ENCODE measurements at regions not wholly inside any gene's neighbourhood (a gene's known extent, or its start where the extent isn't known, plus 50 kb on each side); places are given as distances from the start of the nearest gene placed in this dataset.

- Mint-ChIP-seq H3K4me3 (no peak overlapping the region), H3K27me3 (no peaks in the 10 kb centered on the region), H3K4me1 (no peaks in the 10 kb centered on the region), H3K9me3 (ENCODE audit: insufficient read depth) (no peaks in the 10 kb centered on the region), H3K27ac (no peak overlapping the region)
- intact Hi-C loops (cut with micrococcal nuclease), result no loop called here
- DNase-seq (no peak), ATAC-seq (ENCODE audit: low read depth) (no peak)
- H3K9ac ChIP-seq (ENCODE audit: low read length), result no peak overlapping the region
- no peaks in the 10 kb centered on the region for H4K20me1 ChIP-seq (ENCODE audit: control insufficient read depth, insufficient read depth, low read length, poor library complexity, severe bottlenecking)
- H3K36me3 ChIP-seq (replicated peaks in 1 of 2; ENCODE audit: control extremely low read depth in 1 of 2, control insufficient read depth in 1 of 2, extremely low read depth in 1 of 2, insufficient read depth in 2 of 2, low read length in 1 of 2), result no peaks in the 10 kb centered on the region
- ChIA-PET POLR2A (no interaction called here), CTCF (no interaction called here)
- H3K27ac ChIP-seq (ENCODE audit: low read length in 2 of 2), result no peak overlapping the region
- H3K9me3 ChIP-seq (ENCODE audit: control extremely low read depth in 1 of 3, control insufficient read depth in 2 of 3, insufficient read depth in 1 of 3, low read length in 2 of 3), result no peaks in the 10 kb centered on the region
- H3K4me2 ChIP-seq (replicated peaks; ENCODE audit: low read depth, low read length, poor library complexity, severe bottlenecking), result no peak overlapping the region
- TF ChIP-seq CTCF (IDR thresholded peaks at IDR 0.05), result no peak
- TF ChIP-seq EZH2 (IDR thresholded peaks at IDR 0.05; ENCODE audit: borderline replicate concordance, insufficient read depth, low read depth, low read length, poor library complexity, severe bottlenecking), result no peak
- H3K4me3 ChIP-seq (ENCODE audit: control extremely low read depth in 1 of 5, extremely low read depth in 1 of 5, insufficient read depth in 1 of 5, low read depth in 2 of 5, low read length in 4 of 5), result no peak overlapping the region
- H2AFZ ChIP-seq (ENCODE audit: insufficient read depth, low read depth, low read length, poor library complexity, severe bottlenecking), result no peak overlapping the region
- H3K79me2 ChIP-seq (ENCODE audit: control insufficient read depth, insufficient read depth, low read length), result no peaks in the 10 kb centered on the region
- H3K4me1 ChIP-seq (ENCODE audit: control insufficient read depth in 2 of 2, insufficient read depth in 2 of 2, low read length in 2 of 2), result no peaks in the 10 kb centered on the region
- H3K27me3 ChIP-seq (replicated peaks in 1 of 4; ENCODE audit: control extremely low read depth in 1 of 4, control insufficient read depth in 3 of 4, insufficient read depth in 4 of 4, low read length in 3 of 4), result no peaks in the 10 kb centered on the region
Measured at GRCh38 chr2:189374481-189374880, 66.8 kb upstream of the WDR75 start.

GRCh38 chr2:189375842-189376241 is 65.4 kb upstream of the WDR75 start:
- intact Hi-C loops (cut with micrococcal nuclease), result no loop called here
- Mint-ChIP-seq H3K4me3 (no peak overlapping the region), H3K9me3 (ENCODE audit: insufficient read depth) (no peaks in the 10 kb centered on the region), H3K27ac (no peak overlapping the region), H3K4me1 (no peaks in the 10 kb centered on the region), H3K27me3 (no peaks in the 10 kb centered on the region)
- Histone ChIP-seq H2AFZ (ENCODE audit: insufficient read depth, low read depth, low read length, poor library complexity, severe bottlenecking) (no peak overlapping the region), H3K9me3 (ENCODE audit: control extremely low read depth in 1 of 3, control insufficient read depth in 2 of 3, insufficient read depth in 1 of 3, low read length in 2 of 3) (no peaks in the 10 kb centered on the region), H3K4me3 (ENCODE audit: control extremely low read depth in 1 of 5, extremely low read depth in 1 of 5, insufficient read depth in 1 of 5, low read depth in 2 of 5, low read length in 4 of 5) (no peak overlapping the region), H3K79me2 (ENCODE audit: control insufficient read depth, insufficient read depth, low read length) (no peaks in the 10 kb centered on the region), H3K36me3 (replicated peaks in 1 of 2; ENCODE audit: control extremely low read depth in 1 of 2, control insufficient read depth in 1 of 2, extremely low read depth in 1 of 2, insufficient read depth in 2 of 2, low read length in 1 of 2) (no peaks in the 10 kb centered on the region), H4K20me1 (ENCODE audit: control insufficient read depth, insufficient read depth, low read length, poor library complexity, severe bottlenecking) (no peaks in the 10 kb centered on the region), H3K4me2 (replicated peaks; ENCODE audit: low read depth, low read length, poor library complexity, severe bottlenecking) (no peak overlapping the region), H3K27me3 (replicated peaks in 1 of 4; ENCODE audit: control extremely low read depth in 1 of 4, control insufficient read depth in 3 of 4, insufficient read depth in 4 of 4, low read length in 3 of 4) (no peaks in the 10 kb centered on the region), H3K4me1 (ENCODE audit: control insufficient read depth in 2 of 2, insufficient read depth in 2 of 2, low read length in 2 of 2) (no peaks in the 10 kb centered on the region), H3K9ac (ENCODE audit: low read length) (no peak overlapping the region), H3K27ac (ENCODE audit: low read length in 2 of 2) (no peak overlapping the region)
- CTCF ChIA-PET, result no interaction called here
- DNase-seq, result no peak
- ATAC-seq (ENCODE audit: low read depth), result no peak
- POLR2A ChIA-PET, result no interaction called here
- TF ChIP-seq CTCF (IDR thresholded peaks at IDR 0.05) (no peak), EZH2 (IDR thresholded peaks at IDR 0.05; ENCODE audit: borderline replicate concordance, insufficient read depth, low read depth, low read length, poor library complexity, severe bottlenecking) (no peak)
